ENCODE measurements at regions not wholly inside any gene's neighbourhood (a gene's known extent, or its start where the extent isn't known, plus 50 kb on each side); places are given as distances from the start of the nearest gene placed in this dataset.
A peak's percentile ranks its signal among the peaks of the same experiment; 100 is the strongest.

GRCh38 chr15:47577000-47577399 is 140.3 kb upstream of the SEMA6D start:
- TF ChIP-seq CTCF (conservative IDR thresholded peaks at IDR 0.05; ENCODE audit: control insufficient read depth, insufficient read depth, low read depth, low read length): no peak
- H3K4me3 ChIP-seq (ENCODE audit: control insufficient read depth, low read depth, low read length): no peak overlapping the region
- DNase-seq (ENCODE audit: low read depth): no peak

DNA sequence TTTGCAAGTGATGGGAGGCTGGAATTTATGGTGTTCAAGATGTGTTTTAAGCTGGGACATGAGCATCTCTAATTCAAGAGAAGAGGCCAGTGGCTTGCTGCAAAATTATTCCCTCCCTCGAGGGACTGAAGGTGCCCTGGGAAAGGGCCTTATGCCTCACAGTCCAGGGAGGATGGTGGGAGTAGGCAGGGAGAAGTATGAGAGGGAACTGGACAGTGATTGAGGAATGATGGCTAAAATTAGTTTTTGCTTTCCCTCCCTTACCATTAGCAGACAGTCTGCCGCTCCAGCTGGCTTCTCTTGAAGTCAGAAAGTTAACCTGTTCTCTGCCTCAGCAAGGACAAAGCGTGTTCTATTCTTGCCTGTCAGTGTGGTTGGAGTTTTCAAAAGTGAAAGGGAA is 139.8 kb upstream of the SEMA6D start:
- no peak for TF ChIP-seq CTCF (conservative IDR thresholded peaks at IDR 0.05; ENCODE audit: control insufficient read depth, insufficient read depth, low read depth, low read length)
- DNase-seq (ENCODE audit: low read depth): no peak
- no peak overlapping the region for H3K4me3 ChIP-seq (ENCODE audit: control insufficient read depth, low read depth, low read length)

DNA sequence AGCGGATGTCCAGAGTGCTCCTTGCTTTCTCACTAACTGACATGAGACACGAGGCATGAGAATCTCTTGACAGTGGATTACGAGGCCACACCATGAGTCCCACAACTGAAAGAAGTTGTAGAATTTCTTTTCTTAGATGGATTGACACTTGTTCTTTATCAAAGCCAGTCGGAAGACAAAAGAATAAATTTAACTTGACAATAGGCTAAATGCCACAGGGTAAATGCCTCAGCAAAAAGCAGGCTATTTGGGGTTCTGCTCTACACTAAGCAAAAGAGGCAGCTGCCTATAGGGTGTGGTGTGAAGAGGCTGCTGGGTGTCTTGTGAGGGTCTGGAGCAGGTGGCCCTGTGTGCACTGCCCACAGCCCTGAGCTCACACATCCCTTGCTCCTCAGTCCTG is 135.1 kb upstream of the SEMA6D start:
- no peak overlapping the region for H3K4me3 ChIP-seq (ENCODE audit: control insufficient read depth, low read depth, low read length)
- no peak for DNase-seq (ENCODE audit: low read depth)
- TF ChIP-seq CTCF (conservative IDR thresholded peaks at IDR 0.05; ENCODE audit: control insufficient read depth, insufficient read depth, low read depth, low read length): no peak

- no peak overlapping the region for H3K4me3 ChIP-seq (ENCODE audit: control insufficient read depth, low read depth, low read length)
- TF ChIP-seq CTCF (conservative IDR thresholded peaks at IDR 0.05; ENCODE audit: control insufficient read depth, insufficient read depth, low read depth, low read length): no peak
- DNase-seq (ENCODE audit: low read depth): no peak
Measured at GRCh38 chr15:47584316-47584715, 133.0 kb upstream of the SEMA6D start.

GRCh38 chr15:47586653-47587224 is 130.6 kb upstream of the SEMA6D start:
- no peak overlapping the region for H3K4me3 ChIP-seq (ENCODE audit: control insufficient read depth, low read depth, low read length)
- TF ChIP-seq CTCF (conservative IDR thresholded peaks at IDR 0.05; ENCODE audit: control insufficient read depth, insufficient read depth, low read depth, low read length): no peak
- peak; percentile 40 for DNase-seq (ENCODE audit: low read depth)

DNA sequence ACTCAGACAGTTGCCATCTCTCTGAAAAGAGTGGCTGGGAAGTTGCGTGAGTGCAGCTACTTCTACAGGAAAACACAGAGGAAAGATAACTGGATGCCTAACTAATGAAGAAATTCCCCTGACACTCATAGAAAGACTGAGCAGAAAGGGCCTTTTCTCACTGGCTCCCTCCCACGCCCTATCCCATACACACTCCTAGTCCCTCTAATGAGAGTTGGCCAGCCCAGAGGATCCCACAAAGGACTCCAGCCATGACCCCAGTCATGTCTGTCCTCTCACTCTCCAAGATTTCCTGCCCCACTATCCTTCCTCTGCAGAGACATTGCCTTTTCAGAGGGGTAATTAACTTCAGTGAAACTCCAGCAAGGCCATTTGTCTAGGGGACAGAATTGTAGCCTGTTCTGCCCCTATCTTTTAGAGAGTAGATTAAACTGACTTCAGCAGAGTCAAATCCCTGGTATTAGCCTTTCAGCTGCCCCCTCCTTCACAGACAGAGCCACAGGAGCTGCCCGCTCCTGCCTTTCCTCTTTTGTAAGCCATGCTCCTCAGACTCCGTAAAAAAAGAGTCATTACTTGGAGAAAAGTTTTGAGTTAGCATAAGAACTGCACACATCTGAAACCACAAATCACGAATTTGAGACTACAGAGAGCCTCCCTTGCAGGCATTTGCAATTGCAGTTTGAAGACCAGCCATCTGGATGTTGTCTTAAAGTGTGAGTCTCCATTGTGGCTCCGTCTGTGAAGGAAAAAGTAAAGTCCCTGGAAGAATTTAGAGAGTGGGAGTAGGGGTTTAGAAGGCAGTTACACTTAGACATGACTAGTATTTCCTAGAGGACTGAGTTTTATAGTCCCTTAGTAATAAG is 129.1 kb upstream of the SEMA6D start:
- H3K4me3 ChIP-seq (ENCODE audit: control insufficient read depth, low read depth, low read length): no peak overlapping the region
- DNase-seq (ENCODE audit: low read depth): peak; percentile 19
- no peak for TF ChIP-seq CTCF (conservative IDR thresholded peaks at IDR 0.05; ENCODE audit: control insufficient read depth, insufficient read depth, low read depth, low read length)
